Cardiac septum (tissue), 1 donor: ENCODE measurements at regions not wholly inside any gene's neighbourhood (a gene's known extent, or its start where the extent isn't known, plus 50 kb on each side); places are given as distances from the start of the nearest gene placed in this dataset.

Experiments used
- DNase-seq: peaks from one replicate; pipeline ENCODE4 v3.0.0-alpha.2; 2020; ENCODE audit warnings: low spot score
- intact Hi-C: fragments of 100-400 bp; cut with DNase I; formaldehyde crosslinking; loops from one replicate; pipeline ENCODE4 v1.14.0; 2022
- donor health status: DM: no; HTN: no; CAD: no.

DNA sequence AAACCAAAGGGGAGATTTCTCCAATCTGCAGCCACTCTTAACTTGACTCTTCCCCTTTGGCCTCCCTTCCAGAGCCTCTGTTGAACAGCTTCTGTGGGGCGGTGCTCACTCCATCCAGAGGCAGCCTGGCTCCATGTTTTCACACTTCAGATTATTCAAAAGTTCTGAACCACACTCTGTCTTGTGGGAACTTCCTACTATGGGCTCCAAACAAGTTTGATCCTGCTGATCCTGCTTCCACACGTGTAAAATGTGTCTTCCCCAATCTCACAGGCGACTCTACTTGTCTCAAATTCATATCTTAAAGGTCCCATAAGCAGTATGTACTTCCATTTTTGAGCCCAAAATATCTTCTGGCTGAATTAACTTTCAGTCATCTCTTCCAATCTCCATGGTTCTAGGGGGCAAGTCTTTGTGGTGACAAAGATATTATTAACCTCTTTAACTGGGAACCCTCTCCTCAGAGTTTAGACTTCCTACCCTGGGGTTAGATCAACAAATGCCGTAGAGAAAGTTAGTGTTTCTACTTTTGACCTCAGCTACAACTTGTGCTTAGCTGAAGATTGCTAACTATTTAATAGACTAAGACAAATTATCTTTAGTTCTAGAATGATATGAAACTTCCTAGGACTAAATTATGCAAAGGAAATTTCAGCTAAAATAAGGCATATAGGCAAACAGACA is 176.3 kb upstream of the BCL6 start:
- intact Hi-C loops: no loop called here
- DNase-seq: no peak

DNA sequence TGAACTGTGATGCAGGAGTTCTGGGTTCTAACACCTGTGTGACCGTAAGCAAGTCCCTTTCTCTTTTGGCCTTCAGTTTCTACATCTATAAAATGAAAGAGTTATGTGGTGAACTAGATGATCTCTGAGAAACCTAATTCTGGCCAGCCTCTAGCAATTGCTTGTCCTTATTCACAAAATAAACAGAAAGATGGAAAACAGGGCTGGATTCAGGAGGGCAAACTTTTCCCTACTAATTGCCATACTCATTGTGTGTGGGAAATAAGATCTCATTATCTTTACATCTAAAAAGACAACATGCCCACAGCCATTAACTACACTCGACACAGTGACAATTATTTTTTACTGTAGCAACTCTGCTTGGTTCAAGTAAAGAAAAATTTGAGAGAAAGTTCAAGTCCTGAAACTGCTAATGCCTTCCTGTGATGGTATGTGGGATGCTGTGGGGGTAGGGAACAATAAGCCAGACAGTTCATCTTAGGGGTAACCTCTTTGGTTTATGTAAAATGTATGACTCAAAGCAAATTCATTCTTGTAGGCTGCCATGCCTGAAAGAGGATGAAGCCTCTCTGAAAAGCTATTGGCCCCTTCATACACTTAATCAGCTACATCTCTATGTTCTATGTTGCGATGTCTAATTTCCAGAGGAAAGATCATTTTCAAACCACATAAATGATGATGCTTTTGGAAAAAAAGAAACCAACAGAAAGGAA is 177.6 kb upstream of the BCL6 start:
- intact Hi-C loops: no loop called here

DNA sequence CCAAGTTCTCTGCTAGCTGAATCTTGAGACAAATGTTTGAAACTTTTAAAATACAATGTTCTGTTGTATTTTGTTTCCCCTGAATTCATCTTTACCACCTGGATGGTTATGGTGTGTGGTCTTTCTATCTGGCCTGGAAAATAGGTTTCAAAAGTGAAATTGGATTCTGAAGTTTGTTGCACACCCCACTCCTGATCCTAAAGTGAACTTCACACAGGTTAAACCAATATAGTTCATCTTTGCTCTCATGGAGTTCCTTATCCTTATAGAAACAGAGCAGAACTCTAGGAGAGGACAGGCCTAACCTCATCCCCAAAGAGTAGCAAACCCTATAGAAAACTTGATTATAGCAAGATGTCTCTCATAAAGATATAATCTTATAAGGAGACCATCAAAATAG is 179.4 kb upstream of the BCL6 start:
- intact Hi-C loops: no loop called here
- no peak for DNase-seq

More for the DNA sequence above, 177.6 kb upstream of the BCL6 start:
- DNase-seq: no peak

DNA sequence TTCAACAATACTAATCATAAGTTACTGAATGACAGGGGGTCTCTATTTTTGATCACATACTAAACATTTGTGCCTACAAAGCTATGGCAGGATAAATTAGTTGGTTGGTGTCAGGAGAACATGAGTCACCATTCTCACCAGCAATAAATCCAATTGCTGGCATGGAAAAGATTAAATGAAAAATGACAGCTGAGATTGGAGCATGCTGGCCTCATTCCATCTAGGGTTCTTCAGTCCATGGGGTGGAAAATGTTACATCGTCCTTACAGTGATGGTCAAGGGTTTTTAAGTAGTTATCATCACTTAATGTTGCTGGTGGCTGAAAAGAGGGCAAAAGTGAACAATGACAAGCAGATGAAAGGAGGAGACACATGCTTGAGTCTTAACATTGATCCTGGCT is 180.1 kb upstream of the BCL6 start:
- DNase-seq: no peak
- intact Hi-C loops: no loop called here

DNA sequence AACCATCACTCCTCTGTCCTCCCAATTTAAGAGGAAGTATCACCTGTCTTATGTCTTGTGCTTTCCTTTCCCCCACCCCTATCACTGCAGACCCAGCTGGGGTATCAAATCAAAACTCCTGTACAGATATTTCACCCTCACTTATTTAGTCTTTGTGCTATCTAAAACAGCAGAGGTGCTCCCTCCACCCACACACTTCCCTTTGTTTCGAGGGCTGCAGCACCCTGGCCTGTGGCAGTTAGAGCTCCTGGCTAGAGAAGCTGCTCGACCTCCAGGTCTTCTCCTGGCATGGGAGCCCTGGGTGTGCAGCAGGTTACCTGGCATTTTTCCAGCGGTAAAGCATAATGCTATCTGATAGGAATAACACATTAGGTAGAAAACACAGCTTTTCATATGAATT is 181.4 kb upstream of the BCL6 start:
- no peak for DNase-seq
- intact Hi-C loops: no loop called here

DNA sequence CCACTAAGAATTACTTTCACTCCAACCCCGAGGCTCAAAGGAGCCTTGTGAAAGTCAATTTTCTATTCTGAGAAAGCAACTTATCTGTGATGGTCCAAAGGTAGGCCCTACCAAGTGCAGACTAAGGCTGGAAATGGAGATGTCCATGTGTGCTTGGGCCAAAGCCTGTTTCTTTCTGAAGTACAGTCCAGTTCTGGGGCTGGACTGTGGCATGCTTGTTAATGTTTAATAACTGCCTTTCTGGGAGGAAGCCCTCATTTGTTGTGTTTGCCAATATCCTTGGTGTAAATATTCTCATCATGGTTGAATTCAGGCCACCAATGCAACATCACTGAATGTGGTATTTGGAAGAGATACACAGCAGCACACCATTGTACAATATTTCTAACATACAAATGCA is 182.3 kb upstream of the BCL6 start:
- intact Hi-C loops: no loop called here
- no peak for DNase-seq

DNA sequence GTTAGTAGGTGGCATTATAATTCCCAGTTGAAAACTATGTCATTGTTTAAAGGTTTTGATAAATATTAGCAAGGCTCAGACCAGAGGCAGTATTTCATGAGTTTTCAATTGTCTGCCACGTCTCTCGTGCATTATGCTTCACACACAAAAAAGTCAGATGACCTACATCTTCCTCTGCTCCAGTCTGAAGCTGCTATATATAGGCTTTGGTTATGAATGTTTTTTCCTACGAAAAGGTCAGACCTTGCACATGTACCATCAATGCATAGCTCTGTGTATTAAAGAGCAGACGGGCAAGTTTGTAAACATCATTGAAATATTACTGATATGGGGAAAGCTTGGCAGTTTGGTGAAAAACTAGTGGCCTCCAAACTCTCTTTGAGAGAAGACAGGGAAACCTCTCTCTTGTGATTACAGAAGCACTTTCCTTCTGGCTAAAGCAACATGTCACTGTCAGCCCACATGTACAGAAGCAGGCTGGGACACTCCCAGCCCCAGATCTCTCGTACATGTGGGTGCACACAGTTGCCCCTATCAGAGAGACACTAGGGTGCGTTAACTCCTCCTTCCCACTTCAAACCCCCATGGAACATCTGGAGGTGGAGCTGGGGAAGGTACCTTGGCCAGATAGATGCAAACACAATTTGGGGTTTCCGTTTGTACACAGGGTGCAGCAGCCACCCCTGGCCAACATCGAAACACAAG is 184.0 kb upstream of the BCL6 start:
- DNase-seq: no peak
- intact Hi-C loops: no loop called here

DNA sequence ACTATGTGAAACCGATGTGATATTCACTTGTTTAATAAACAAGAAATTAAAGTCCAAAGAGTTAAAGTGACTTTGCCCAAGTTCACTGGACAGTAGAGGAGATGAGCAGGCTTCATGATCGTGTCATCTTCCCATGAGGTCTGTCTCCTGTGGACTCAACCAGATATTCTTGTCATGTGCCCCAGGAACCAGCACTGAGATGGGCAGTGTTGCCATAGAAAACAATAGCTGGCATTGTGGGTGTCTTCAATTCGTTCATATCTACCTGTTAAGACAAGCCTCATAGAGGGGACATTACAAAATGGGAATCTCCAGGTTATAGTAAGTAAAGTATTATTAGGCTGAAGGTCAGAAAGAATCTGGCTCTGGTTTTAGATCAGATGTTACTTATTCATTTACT is 184.8 kb upstream of the BCL6 start:
- no peak for DNase-seq

DNA sequence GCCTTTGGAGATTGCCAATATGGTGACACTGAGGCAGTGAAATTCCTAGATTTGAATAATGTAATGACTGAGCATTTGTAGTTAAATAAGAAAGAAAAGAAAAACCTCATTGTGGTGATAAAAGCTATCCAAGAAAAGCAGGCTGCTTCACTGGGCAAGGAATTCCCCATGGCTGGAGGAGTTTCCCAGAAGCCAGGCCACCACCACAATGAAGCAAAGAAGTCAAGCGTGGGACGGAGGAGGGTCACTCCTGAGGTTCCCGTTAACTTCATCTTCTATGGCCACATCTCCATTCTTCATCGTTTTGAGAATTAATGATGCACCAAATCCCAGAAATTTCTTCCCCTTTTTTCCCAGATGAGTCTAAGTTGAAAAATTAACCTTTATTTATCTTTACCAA is 185.8 kb upstream of the BCL6 start:
- DNase-seq: no peak
- intact Hi-C loops: no loop called here

More for the DNA sequence above, 184.8 kb upstream of the BCL6 start:
- intact Hi-C loops: no loop called here

DNA sequence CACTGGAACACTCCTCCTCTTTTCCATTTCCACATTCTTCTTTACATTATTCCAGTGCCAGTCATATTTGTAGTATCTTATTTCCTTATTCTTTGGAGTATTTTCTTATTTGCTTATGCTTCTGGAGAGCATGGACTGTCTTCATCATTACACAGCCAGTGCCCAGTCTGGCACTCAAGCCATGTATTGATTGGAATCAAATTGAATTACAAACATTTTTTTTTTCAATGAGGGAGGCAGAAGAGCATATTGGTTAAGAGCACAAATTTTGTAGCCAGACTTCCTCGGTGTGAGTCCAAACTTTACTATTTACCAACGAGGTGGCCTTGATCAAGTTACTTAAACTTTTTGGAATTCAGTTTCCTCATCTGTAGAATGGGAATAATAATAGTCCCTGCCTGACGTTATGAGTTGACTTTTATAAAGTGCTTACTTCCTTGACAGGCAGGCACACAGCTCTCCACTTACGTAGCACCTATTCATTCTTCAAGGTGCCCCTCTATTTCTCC is 186.6 kb upstream of the BCL6 start:
- no peak for DNase-seq
- intact Hi-C loops: no loop called here

DNA sequence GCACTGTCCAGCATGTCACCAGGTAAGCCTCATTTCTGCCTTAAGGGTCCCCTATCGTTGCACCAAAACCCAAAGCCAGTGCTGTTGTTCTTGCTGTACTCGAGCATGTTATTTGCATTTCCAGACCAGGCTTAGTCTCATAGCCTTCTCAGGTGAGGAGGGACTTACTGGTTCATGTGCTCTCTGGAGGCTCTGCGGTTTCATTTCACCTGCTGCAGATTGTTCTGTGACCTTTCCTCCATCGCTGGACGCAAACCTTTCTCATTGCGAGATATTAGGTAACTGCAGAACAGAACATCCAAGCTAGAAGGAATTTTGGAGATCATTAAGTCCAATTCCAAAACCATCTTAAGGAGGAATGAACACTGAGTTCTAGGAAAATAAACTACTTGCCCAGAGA is 187.3 kb upstream of the BCL6 start:
- intact Hi-C loops: no loop called here
- no peak for DNase-seq

DNA sequence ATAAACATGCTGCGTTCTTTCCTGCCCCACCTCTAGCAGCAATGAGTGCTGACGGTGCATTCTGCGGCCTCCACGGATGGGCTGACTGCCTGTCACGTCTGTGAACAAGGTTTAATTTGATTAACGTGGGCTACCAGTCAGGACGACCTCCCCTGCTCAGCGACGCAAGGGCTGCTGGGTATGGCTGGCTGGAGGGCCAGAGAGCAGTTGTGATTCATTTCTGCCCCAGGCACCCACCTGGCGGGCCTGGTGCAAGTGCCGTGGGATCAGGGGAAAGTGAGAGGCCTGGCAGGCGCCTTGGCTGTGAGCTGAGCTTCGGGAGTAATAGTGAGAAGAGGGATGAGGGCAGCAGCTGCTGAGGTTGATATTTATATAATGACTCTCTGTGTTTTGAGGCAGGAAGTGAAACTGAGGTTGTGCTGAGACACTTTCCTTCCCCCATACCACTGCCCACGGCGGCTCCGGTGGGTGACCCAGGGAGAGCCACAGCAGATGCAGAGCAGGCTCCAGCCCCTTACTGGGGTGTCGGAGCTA is 190.4 kb upstream of the BCL6 start:
- intact Hi-C loops: no loop called here
- no peak for DNase-seq

DNA sequence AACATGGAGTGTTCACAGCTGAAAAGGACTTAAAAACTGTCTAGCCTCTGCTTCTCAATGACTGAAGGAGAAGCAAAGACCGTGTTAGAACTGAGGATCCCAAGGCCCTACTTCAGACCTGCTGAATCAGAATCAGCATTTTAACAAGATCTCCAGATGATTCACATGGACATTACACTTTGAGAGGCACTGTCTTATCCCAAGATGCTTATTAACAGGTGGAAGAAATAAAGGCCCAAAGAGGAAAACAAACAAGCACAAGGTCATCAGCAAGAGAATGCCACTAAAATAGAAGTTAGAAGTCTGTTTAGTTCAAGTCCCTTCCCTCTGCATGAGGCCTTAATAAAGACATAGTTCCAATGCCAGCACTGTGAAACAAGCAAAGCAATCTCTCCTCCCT is 191.4 kb upstream of the BCL6 start:
- no peak for DNase-seq
- intact Hi-C loops: no loop called here

DNA sequence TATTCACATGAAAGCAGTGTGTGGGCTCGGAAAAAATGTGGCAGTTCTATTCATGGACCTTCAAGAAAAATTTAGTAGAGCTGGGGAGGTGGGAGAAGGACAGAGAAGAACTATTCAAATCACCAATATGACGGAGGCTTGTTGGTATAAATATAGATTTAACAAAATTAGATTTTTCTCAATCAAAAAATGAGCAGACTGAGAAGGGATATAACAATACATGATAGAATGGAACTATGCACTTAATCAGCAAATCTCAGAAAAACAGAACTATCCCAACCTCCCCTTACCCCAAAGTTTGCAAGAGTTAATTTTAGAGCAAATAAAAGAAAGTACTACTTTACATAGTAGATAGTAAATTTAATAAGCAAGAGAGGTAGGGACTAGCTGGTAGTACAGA is 194.6 kb upstream of the BCL6 start:
- intact Hi-C loops: no loop called here
- no peak for DNase-seq

DNA sequence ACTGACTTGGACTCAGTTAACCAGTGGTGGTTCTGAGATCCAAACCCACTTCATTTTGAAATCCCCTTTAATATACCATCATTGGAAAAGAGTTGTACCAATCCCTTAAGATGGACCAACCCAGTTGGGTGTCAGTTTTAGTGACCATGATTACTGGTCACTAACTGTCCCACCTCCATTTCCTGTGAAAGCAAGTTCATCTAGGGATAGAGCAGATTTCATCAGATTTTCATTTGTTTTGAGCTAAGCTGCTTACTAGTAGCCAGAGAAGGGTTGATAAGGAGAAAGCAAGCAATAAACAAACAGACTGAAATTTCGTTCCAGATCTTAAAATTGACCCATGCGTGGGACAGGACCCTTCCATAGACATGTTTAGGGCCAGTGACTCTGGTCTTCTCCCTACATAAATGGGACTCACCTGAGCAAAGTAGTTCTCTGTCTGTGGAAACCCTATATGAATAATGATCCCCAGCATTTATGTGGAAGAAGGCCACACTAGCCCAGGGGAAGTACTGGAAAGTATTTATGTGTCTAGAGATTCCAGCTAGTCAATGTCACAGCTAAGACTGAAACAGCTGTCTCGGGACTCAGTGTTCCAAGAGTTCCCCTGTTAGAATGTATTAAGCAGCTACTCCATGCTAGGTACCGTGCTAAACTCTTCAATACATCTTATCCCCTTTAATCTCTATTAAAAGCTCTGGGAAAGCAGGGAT is 196.0 kb upstream of the BCL6 start:
- DNase-seq: no peak
- intact Hi-C loops: no loop called here

DNA sequence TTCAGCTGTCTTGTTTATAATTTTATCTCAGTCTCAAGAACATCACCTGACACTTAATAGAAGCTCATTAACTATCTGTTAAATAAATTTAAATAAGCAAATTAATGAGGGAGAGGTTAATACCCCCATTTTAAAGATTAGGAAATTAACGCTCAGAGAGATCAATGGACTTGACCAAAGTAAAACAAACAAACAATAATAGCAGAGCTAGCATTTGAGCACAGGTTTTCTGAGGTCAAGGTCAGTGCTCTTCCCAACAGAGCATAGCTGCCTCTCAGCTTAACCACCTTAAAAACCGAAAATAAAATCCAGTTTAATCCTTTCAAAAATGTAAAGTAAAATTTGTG is 196.6 kb upstream of the BCL6 start:
- intact Hi-C loops: no loop called here

DNA sequence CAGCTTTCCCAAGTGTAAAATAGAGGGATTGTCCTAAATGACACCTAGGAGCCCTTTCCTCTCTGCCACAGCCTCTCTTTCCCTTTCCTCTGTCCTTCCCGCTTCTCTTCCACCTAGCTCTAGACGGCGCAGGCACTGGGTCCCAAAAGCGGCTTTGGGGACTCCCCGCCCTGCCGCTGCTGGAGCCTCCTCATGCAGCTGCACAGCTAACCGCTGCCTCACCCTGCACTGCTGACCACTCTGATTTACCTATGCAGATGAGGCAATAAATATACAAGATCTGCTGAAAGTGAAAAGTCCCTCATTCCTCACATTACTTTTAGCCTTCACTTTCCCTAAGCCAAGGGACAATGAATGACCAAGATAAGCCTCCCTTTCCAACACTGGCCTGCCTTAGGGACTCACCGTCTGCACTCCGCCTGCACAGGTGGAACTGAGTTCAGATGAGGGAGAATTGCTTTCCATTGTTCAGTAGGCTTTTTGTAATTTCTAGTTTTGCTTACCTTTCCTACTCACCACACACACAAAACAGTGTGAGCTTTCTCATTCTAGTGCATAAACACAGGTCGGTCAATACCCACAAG is 197.5 kb upstream of the BCL6 start:
- intact Hi-C loops: no loop called here
- DNase-seq: no peak

More for the DNA sequence above, 196.6 kb upstream of the BCL6 start:
- no peak for DNase-seq

DNA sequence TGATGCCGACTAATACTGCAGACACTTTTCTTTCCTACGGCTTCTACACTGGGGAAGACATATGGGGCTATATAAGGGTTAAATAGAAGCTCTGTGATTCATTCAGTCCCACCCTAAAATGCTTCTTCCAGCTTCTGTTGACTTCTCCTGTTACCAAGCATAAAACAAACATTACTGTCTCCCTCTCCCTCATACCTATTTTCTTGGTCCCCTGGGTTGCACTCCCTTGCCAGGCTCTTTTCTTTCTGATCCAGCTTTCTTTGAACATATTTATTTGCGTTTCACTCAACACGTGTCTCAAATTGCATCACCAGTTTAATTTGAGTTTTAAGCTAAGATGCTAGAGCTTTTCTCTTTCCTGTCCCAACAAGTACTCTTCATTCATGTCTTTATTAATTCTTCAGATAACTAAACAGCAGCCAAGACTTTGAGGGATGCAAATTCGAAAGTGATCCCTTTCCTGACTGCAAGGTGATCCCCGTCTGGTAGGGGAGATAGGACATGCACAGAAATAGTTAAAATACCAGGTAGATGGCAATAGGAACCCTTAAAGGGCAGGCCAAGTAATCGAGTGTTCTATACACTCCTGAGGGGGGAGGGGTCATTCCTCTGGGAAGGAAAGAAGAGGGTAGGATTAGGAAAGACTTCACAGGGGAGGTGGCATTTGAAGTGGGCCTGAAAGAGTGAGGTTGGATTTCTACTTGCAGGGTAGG is 198.6 kb upstream of the BCL6 start:
- intact Hi-C loops: no loop called here
- no peak for DNase-seq
